ENCODE measurements at regions not wholly inside any gene's neighbourhood (a gene's known extent, or its start where the extent isn't known, plus 50 kb on each side); places are given as distances from the start of the nearest gene placed in this dataset.

DNA sequence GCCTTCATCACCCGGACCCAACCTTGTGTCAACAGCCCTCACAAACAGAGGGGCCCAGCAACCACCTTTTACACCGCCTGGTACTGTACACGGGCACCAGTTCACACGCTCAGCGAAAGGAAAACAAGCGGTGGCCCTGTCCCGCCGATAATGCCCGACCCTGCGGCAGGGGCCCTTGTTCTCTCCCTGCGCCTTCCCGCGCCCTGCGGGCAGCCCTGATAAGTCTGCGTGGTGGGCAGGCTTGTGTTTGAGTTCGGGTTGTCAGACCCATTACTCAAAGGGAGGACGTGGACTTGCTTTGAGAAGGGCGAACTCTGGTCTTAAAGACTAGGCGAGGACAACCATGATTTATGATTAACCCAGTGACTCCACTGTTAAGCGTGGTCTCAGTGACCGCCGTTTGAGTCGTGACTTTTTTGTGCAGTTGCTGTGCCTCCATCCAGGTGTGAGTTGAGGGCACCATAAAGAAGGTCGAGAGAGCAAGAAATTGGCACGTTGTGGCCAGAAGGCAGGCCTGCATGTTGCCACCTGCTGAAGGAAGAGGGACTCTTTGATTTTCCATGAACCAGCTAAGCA lies 167.4 kb upstream of the GATA6 start:
- Histone ChIP-seq H3K27ac (ENCODE audit: low read length) (no peak overlapping the region), H3K4me3 (ENCODE audit: control insufficient read depth in 1 of 2, extremely low read depth in 1 of 2, low read length in 1 of 2) (no peak overlapping the region), H3K4me1 (ENCODE audit: control insufficient read depth in 1 of 2, extremely low read depth in 1 of 2, insufficient read depth in 2 of 2, low read length in 2 of 2) (no peaks in the 10 kb centered on the region), H3K36me3 (ENCODE audit: control insufficient read depth in 2 of 2, extremely low read depth in 1 of 2, insufficient read depth in 1 of 2, low read length in 1 of 2) (no peaks in the 10 kb centered on the region), H3K9me3 (no peaks in the 10 kb centered on the region), H3K27me3 (replicated peaks in 1 of 2; ENCODE audit: control insufficient read depth in 2 of 2, extremely low read depth in 1 of 2, insufficient read depth in 2 of 2, low read length in 1 of 2) (no peaks in the 10 kb centered on the region)
- Mint-ChIP-seq H3K9me3 (no peaks in the 10 kb centered on the region), H3K4me1 (peaks cover 4 to 7% (median 7%) of the 10 kb centered on the region in 3 donors), H3K27ac (no peak overlapping the region), H3K4me3 (no peak overlapping the region), H3K27me3 (peaks cover 0 to 1% of the 10 kb centered on the region in 2 donors), H3K36me3 (no peaks in the 10 kb centered on the region)
- POLR2A ChIA-PET: no interaction called here
- no peak for DNase-seq
- no peak for ATAC-seq (replicated peaks in 1 of 4)
- 95% methylated on average over 25 of the region's 25 CpGs for WGBS (ENCODE audit: insufficient coverage)
- CTCF ChIA-PET: no interaction called here

- no peak for ATAC-seq (replicated peaks in 1 of 4)
- DNase-seq: no peak
- Mint-ChIP-seq H3K9me3 (peaks cover 0 to 11% (median 5%) of the 10 kb centered on the region in 3 donors), H3K27me3 (no peaks in the 10 kb centered on the region), H3K4me1 (no peaks in the 10 kb centered on the region), H3K27ac (no peak overlapping the region), H3K36me3 (no peaks in the 10 kb centered on the region), H3K4me3 (no peak overlapping the region)
- no peak overlapping the region for H3K27ac ChIP-seq (ENCODE audit: low read length)
- no peaks in the 10 kb centered on the region for H3K36me3 ChIP-seq (ENCODE audit: control insufficient read depth in 2 of 2, extremely low read depth in 1 of 2, insufficient read depth in 1 of 2, low read length in 1 of 2)
- H3K4me1 ChIP-seq (ENCODE audit: control insufficient read depth in 1 of 2, extremely low read depth in 1 of 2, insufficient read depth in 2 of 2, low read length in 2 of 2): no peaks in the 10 kb centered on the region
- H3K9me3 ChIP-seq: no peaks in the 10 kb centered on the region
- CTCF ChIA-PET: no interaction called here
- 100% methylated on average over 1 of the region's 4 CpGs for WGBS (ENCODE audit: insufficient coverage)
- H3K4me3 ChIP-seq (ENCODE audit: control insufficient read depth in 1 of 2, extremely low read depth in 1 of 2, low read length in 1 of 2): no peak overlapping the region
- POLR2A ChIA-PET: no interaction called here
- H3K27me3 ChIP-seq (replicated peaks in 1 of 2; ENCODE audit: control insufficient read depth in 2 of 2, extremely low read depth in 1 of 2, insufficient read depth in 2 of 2, low read length in 1 of 2): no peaks in the 10 kb centered on the region
These were observed 164.1 kb upstream of the GATA6 start for GRCh38 chr18:22005191-22005841.

DNA sequence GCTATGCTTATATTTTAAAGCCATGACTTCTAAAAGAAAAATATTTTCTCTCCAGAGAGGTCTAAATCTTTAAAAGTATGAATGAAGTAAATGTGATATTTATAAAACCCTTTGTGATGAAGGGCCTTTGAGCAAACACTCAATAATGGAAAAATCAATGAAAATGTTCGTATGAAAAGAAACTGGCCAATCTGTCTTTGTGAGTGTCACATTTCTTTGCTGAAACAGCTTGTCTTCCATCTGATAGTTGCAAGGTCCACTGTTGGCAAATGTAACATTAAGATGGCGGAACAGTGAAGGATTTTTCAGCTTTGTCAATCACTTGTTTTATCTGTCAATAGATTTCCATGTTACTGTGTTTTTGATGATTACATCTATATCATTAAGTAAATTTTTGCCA lies 162.9 kb upstream of the GATA6 start:
- no peak overlapping the region for H3K27ac ChIP-seq (ENCODE audit: low read length)
- no peak overlapping the region for H3K4me3 Mint-ChIP-seq
- no peaks in the 10 kb centered on the region for H3K4me1 ChIP-seq (ENCODE audit: control insufficient read depth in 1 of 2, extremely low read depth in 1 of 2, insufficient read depth in 2 of 2, low read length in 2 of 2)
- WGBS (ENCODE audit: insufficient coverage): 80% methylated on average over 1 of the region's 2 CpGs
- H3K4me3 ChIP-seq (ENCODE audit: control insufficient read depth in 1 of 2, extremely low read depth in 1 of 2, low read length in 1 of 2): no peak overlapping the region
- H3K36me3 ChIP-seq (ENCODE audit: control insufficient read depth in 2 of 2, extremely low read depth in 1 of 2, insufficient read depth in 1 of 2, low read length in 1 of 2): no peaks in the 10 kb centered on the region
- H3K27ac Mint-ChIP-seq: no peak overlapping the region
- ATAC-seq (replicated peaks in 1 of 4) (no peak), DNase-seq (no peak)
- no peaks in the 10 kb centered on the region for H3K9me3 ChIP-seq
- H3K36me3 Mint-ChIP-seq: no peaks in the 10 kb centered on the region
- H3K4me1 Mint-ChIP-seq: no peaks in the 10 kb centered on the region
- ChIA-PET POLR2A (no interaction called here), CTCF (no interaction called here)
- H3K27me3 ChIP-seq (replicated peaks in 1 of 2; ENCODE audit: control insufficient read depth in 2 of 2, extremely low read depth in 1 of 2, insufficient read depth in 2 of 2, low read length in 1 of 2): no peaks in the 10 kb centered on the region
- peaks cover 0 to 11% (median 5%) of the 10 kb centered on the region in 3 donors for H3K9me3 Mint-ChIP-seq
- no peaks in the 10 kb centered on the region for H3K27me3 Mint-ChIP-seq

GRCh38 chr18:22009242-22009641 lies 160.1 kb upstream of the GATA6 start:
- Histone ChIP-seq H3K36me3 (ENCODE audit: control insufficient read depth in 2 of 2, extremely low read depth in 1 of 2, insufficient read depth in 1 of 2, low read length in 1 of 2) (no peaks in the 10 kb centered on the region), H3K9me3 (no peaks in the 10 kb centered on the region), H3K4me1 (ENCODE audit: control insufficient read depth in 1 of 2, extremely low read depth in 1 of 2, insufficient read depth in 2 of 2, low read length in 2 of 2) (no peaks in the 10 kb centered on the region), H3K27ac (ENCODE audit: low read length) (no peak overlapping the region), H3K4me3 (ENCODE audit: control insufficient read depth in 1 of 2, extremely low read depth in 1 of 2, low read length in 1 of 2) (no peak overlapping the region), H3K27me3 (replicated peaks in 1 of 2; ENCODE audit: control insufficient read depth in 2 of 2, extremely low read depth in 1 of 2, insufficient read depth in 2 of 2, low read length in 1 of 2) (no peaks in the 10 kb centered on the region)
- Mint-ChIP-seq H3K4me3 (no peak overlapping the region), H3K36me3 (no peaks in the 10 kb centered on the region), H3K4me1 (no peaks in the 10 kb centered on the region), H3K27me3 (peaks cover 0 to 8% of the 10 kb centered on the region in 2 donors), H3K9me3 (peaks cover 4 to 26% (median 15%) of the 10 kb centered on the region in 3 donors), H3K27ac (no peak overlapping the region)
- DNase-seq: no peak
- ChIA-PET CTCF (interaction anchor here in 1 of 2 donors (0.5 kb wide), 1 partner anchor 780 kb away, joined by 15 read pairs; no protein-coding TSS in a partner anchor), POLR2A (no interaction called here)
- no peak for ATAC-seq (replicated peaks in 1 of 4)

DNA sequence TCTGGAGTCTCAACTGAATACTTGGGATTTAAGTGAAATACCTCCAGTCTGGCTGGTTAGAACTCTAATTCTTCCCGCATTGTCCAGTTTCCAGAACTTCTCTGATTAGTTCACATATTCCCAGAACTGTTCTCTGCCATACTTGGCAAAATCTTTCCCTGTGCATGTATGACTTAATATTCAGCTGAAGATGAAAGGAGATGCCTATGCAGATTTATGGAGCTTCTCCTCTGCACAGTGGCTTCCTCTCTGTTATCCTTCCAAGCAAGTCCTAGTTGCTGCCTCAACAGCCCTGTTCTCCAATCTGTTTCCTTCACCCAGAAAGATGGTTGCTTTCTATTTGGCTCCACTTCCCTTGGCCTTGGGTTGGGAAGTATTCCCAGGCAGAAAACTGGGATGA lies 155.4 kb upstream of the GATA6 start:
- Histone ChIP-seq H3K36me3 (ENCODE audit: control insufficient read depth in 2 of 2, extremely low read depth in 1 of 2, insufficient read depth in 1 of 2, low read length in 1 of 2) (no peaks in the 10 kb centered on the region), H3K27ac (ENCODE audit: low read length) (no peak overlapping the region), H3K27me3 (replicated peaks in 1 of 2; ENCODE audit: control insufficient read depth in 2 of 2, extremely low read depth in 1 of 2, insufficient read depth in 2 of 2, low read length in 1 of 2) (no peaks in the 10 kb centered on the region), H3K4me3 (ENCODE audit: control insufficient read depth in 1 of 2, extremely low read depth in 1 of 2, low read length in 1 of 2) (no peak overlapping the region), H3K9me3 (no peaks in the 10 kb centered on the region), H3K4me1 (ENCODE audit: control insufficient read depth in 1 of 2, extremely low read depth in 1 of 2, insufficient read depth in 2 of 2, low read length in 2 of 2) (no peaks in the 10 kb centered on the region)
- Mint-ChIP-seq H3K36me3 (no peaks in the 10 kb centered on the region), H3K4me1 (no peaks in the 10 kb centered on the region), H3K4me3 (no peak overlapping the region), H3K27ac (no peak overlapping the region), H3K9me3 (peaks cover 7 to 24% (median 16%) of the 10 kb centered on the region in 3 donors), H3K27me3 (peaks cover 3 to 15% of the 10 kb centered on the region in 2 donors)
- DNase-seq: no peak
- no CpG with 5 or more reads among the region's 1 CpG for WGBS (ENCODE audit: insufficient coverage)
- POLR2A ChIA-PET: no interaction called here
- ATAC-seq (replicated peaks in 1 of 4): no peak
- CTCF ChIA-PET: no interaction called here

GRCh38 chr18:22015156-22015555 lies 154.2 kb upstream of the GATA6 start:
- ATAC-seq (replicated peaks in 1 of 4): no peak
- Histone ChIP-seq H3K4me1 (ENCODE audit: control insufficient read depth in 1 of 2, extremely low read depth in 1 of 2, insufficient read depth in 2 of 2, low read length in 2 of 2) (no peaks in the 10 kb centered on the region), H3K9me3 (no peaks in the 10 kb centered on the region), H3K36me3 (ENCODE audit: control insufficient read depth in 2 of 2, extremely low read depth in 1 of 2, insufficient read depth in 1 of 2, low read length in 1 of 2) (no peaks in the 10 kb centered on the region), H3K27ac (ENCODE audit: low read length) (no peak overlapping the region), H3K27me3 (replicated peaks in 1 of 2; ENCODE audit: control insufficient read depth in 2 of 2, extremely low read depth in 1 of 2, insufficient read depth in 2 of 2, low read length in 1 of 2) (no peaks in the 10 kb centered on the region), H3K4me3 (ENCODE audit: control insufficient read depth in 1 of 2, extremely low read depth in 1 of 2, low read length in 1 of 2) (no peak overlapping the region)
- ChIA-PET CTCF (no interaction called here), POLR2A (no interaction called here)
- H3K27ac Mint-ChIP-seq: no peak overlapping the region
- peaks cover 3 to 15% of the 10 kb centered on the region in 2 donors for H3K27me3 Mint-ChIP-seq
- H3K4me1 Mint-ChIP-seq: no peaks in the 10 kb centered on the region
- WGBS (ENCODE audit: insufficient coverage): no CpG with 5 or more reads among the region's 2 CpGs
- DNase-seq: no peak
- peaks cover 7 to 14% (median 12%) of the 10 kb centered on the region in 3 donors for H3K9me3 Mint-ChIP-seq
- H3K36me3 Mint-ChIP-seq: no peaks in the 10 kb centered on the region
- H3K4me3 Mint-ChIP-seq: no peak overlapping the region
